A673 (cell line): ENCODE measurements at regions not wholly inside any gene's neighbourhood (a gene's known extent, or its start where the extent isn't known, plus 50 kb on each side); places are given as distances from the start of the nearest gene placed in this dataset.

Experiments used
- BruUV-seq: library from RNA; stranded (reverse); fragments of 400-500 nt; replicated peaks from 2 replicates; lab custom pipeline; 2021; lab: Mats Ljungman, UMichigan
- CTCF ChIA-PET: fragments of 300-600 bp; sonication (Branson Sonifier 250); formaldehyde crosslinking; loops from one replicate; lab custom pipeline; 2022; ENCODE audit warnings: antibody characterized with exemption; lab: Charles Lee
- POLR2A ChIA-PET: fragments of 300-600 bp; sonication (Branson Sonifier 250); formaldehyde crosslinking; loops from one replicate; lab custom pipeline; 2022; ENCODE audit warnings: antibody characterized with exemption; ENCODE audit not compliant: low non-redundant PET; lab: Charles Lee
- DNase-seq: peaks from one replicate; pipeline ENCODE4 v3.0.0-alpha.2; 2015; ENCODE audit warnings: low spot score
- H3K27ac ChIP-seq: fragments of 200-600 bp; sonication (generic); 2 replicates; pipeline ENCODE4 v1.5.1; 2016; ENCODE audit warnings: mixed run types, low read depth, mild to moderate bottlenecking, mixed read lengths, antibody characterized with exemption, low read length; ENCODE audit not compliant: poor library complexity, severe bottlenecking
- H3K27me3 ChIP-seq: fragments of 200-600 bp; sonication (generic); replicated peaks from 2 replicates; pipeline ENCODE4 v1.6.1; 2017; ENCODE audit warnings: mixed run types, low read depth, mild to moderate bottlenecking, mixed read lengths, antibody characterized with exemption, low read length; ENCODE audit not compliant: insufficient read depth, poor library complexity
- H3K36me3 ChIP-seq: fragments of 200-600 bp; sonication (generic); 2 replicates; pipeline ENCODE4 v1.6.1; 2016; ENCODE audit warnings: mixed run types, mild to moderate bottlenecking, mixed read lengths, antibody characterized with exemption, low read length; ENCODE audit not compliant: insufficient read depth, poor library complexity, severe bottlenecking
- H3K4me1 ChIP-seq: fragments of 200-600 bp; sonication (generic); 2 replicates; pipeline ENCODE4 v1.6.1; 2017; ENCODE audit warnings: mixed run types, mild to moderate bottlenecking, mixed read lengths, antibody characterized with exemption, low read length; ENCODE audit not compliant: insufficient read depth, poor library complexity, severe bottlenecking
- H3K4me3 ChIP-seq: fragments of 200-600 bp; sonication (generic); 2 replicates; pipeline ENCODE4 v1.5.1; 2016; ENCODE audit warnings: low read depth, mixed run types, mild to moderate bottlenecking, mixed read lengths, low read length; ENCODE audit not compliant: poor library complexity, severe bottlenecking
- H3K9me3 ChIP-seq: fragments of 200-600 bp; sonication (generic); 2 replicates; pipeline ENCODE4 v1.6.1; 2016; ENCODE audit warnings: mixed run types, low read depth, mild to moderate bottlenecking, mixed read lengths, antibody characterized with exemption, low read length; ENCODE audit not compliant: poor library complexity, severe bottlenecking
- EZH2 ChIP-seq: fragments of 200-600 bp; sonication (generic); IDR thresholded peaks from 2 replicates; pipeline ENCODE4 v1.6.1; 2017; ENCODE audit warnings: borderline replicate concordance, low read depth, mild to moderate bottlenecking, mixed read lengths, antibody characterized with exemption, low read length; ENCODE audit not compliant: poor library complexity, severe bottlenecking
- intact Hi-C: fragments of 100-400 bp; cut with micrococcal nuclease; formaldehyde crosslinking; loops from one replicate; pipeline ENCODE4 v1.10.0; 2022; ENCODE audit not compliant: unreplicated experiment
- TF ChIP-seq, protein P1 (sequence below): fragments of 300-800, 200-600 bp; sonication (generic); conservative IDR thresholded peaks from 2 replicates; pipeline ENCODE4 v1.5.1; 2017; ENCODE audit warnings: low read depth, mild to moderate bottlenecking, antibody characterized with exemption, low read length, moderate library complexity, mixed read lengths

DNA sequence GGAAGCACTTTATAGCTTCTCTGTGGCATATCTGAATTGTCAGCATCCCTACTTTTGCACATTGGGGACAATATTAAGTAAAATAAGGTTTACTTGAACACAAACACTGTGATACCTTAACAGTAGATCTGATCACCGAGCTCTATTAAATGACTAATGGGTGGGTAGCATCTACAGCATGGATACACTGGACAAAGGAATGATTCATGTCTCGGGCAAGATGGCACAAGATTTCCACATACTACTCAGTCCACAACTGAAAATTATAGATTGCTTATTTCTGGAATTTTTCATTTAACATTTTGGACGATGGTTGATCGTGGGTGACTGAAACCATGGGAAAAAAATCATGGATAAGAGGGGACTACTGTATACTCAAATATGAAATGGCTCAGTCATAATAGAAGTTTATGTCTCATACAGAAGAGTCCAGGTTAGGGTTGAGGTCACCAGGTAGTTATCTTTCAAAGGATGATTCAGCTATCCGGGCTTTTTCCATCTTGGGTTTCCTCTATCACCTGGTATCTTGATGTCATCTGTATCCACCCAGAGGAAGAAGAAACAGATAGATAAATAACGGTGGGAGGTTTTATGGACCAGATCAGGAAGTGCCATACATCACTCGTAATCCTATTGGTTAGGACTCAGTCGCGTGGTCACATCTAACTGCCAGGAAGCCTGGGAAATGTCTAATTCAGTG is 320.0 kb upstream of the RARB start:
- no peak for DNase-seq
- Histone ChIP-seq H3K4me1 (no peaks in the 10 kb centered on the region), H3K27ac (no peak overlapping the region), H3K4me3 (no peak overlapping the region), H3K27me3 (peaks cover 24% of the 10 kb centered on the region), H3K9me3 (no peaks in the 10 kb centered on the region), H3K36me3 (no peaks in the 10 kb centered on the region)
- intact Hi-C loops, result no loop called here
- no TSS peak for BruUV-seq
- TF ChIP-seq, protein P1, sequence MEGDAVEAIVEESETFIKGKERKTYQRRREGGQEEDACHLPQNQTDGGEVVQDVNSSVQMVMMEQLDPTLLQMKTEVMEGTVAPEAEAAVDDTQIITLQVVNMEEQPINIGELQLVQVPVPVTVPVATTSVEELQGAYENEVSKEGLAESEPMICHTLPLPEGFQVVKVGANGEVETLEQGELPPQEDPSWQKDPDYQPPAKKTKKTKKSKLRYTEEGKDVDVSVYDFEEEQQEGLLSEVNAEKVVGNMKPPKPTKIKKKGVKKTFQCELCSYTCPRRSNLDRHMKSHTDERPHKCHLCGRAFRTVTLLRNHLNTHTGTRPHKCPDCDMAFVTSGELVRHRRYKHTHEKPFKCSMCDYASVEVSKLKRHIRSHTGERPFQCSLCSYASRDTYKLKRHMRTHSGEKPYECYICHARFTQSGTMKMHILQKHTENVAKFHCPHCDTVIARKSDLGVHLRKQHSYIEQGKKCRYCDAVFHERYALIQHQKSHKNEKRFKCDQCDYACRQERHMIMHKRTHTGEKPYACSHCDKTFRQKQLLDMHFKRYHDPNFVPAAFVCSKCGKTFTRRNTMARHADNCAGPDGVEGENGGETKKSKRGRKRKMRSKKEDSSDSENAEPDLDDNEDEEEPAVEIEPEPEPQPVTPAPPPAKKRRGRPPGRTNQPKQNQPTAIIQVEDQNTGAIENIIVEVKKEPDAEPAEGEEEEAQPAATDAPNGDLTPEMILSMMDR, result no peak
- TF ChIP-seq EZH2, result no peak
- POLR2A ChIA-PET, result no interaction called here
- CTCF ChIA-PET, result no interaction called here

DNA sequence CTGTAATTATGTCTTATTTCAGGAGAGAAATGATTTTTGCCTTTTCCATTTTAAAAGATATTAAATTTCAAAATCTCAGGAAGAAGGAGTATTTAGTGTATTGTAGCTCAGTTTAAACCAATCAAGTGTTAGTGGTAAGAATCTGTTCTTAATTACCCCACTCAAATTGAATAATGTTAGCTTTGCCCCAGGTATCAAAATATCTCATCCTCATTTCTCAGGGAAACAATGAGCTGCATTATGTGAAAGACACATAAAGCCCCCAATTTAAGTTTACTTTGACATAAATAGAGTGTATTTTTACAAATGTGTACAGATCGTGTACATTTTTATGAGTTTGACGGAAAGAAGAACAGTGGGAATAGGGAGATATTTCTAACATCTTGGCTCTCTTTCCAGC is 317.4 kb upstream of the RARB start:
- CTCF ChIA-PET, result no interaction called here
- no TSS peak for BruUV-seq

DNA sequence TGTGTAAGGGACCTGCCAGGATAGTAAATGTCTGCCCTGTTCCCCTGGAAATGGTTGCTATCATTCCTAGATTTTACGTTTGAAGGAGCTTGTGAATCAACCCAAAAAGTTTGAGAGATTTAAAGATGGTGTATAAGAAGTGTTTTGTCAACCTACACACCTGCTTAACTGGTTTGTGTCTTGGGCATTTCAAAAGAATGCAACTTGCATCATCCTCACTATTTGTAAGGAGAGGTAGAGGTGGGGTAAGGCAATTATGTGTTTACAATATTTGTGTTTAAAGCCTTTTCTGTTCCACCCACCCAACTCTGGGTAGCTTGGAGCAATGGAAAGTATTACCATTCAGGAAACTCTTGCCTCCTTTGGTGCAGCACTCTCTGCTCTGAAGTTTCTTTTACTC is 314.2 kb upstream of the RARB start:
- intact Hi-C loops, result no loop called here
- H3K27ac ChIP-seq, result no peak overlapping the region

More for the DNA sequence above, 317.4 kb upstream of the RARB start:
- no peak for DNase-seq
- no peak for TF ChIP-seq EZH2
- TF ChIP-seq, protein P1, result no peak
- Histone ChIP-seq H3K27ac (no peak overlapping the region), H3K9me3 (no peaks in the 10 kb centered on the region), H3K4me1 (no peaks in the 10 kb centered on the region), H3K36me3 (no peaks in the 10 kb centered on the region), H3K4me3 (no peak overlapping the region), H3K27me3 (peaks cover 31% of the 10 kb centered on the region)
- POLR2A ChIA-PET, result no interaction called here
- intact Hi-C loops, result no loop called here

More for the DNA sequence above, 314.2 kb upstream of the RARB start:
- TF ChIP-seq, protein P1, result no peak
- no peak for TF ChIP-seq EZH2
- DNase-seq, result no peak
- no peaks in the 10 kb centered on the region for H3K36me3 ChIP-seq
- no peak overlapping the region for H3K4me3 ChIP-seq
- H3K27me3 ChIP-seq, result peaks cover 31% of the 10 kb centered on the region
- ChIA-PET CTCF (no interaction called here), POLR2A (no interaction called here)
- no peaks in the 10 kb centered on the region for H3K4me1 ChIP-seq
- BruUV-seq, result no TSS peak
- no peaks in the 10 kb centered on the region for H3K9me3 ChIP-seq
